HG03575 (cell line): ENCODE measurements at regions not wholly inside any gene's neighbourhood (a gene's known extent, or its start where the extent isn't known, plus 50 kb on each side); places are given as distances from the start of the nearest gene placed in this dataset.

Experiments used
- ATAC-seq: cut with Tn5 transposase; IDR thresholded peaks from one replicate; pipeline ENCODE4 v1.9.1; 2021; ENCODE audit not compliant: unreplicated experiment, insufficient number of reproducible peaks, low FRiP score; ENCODE audit errors: extremely low read depth

DNA sequence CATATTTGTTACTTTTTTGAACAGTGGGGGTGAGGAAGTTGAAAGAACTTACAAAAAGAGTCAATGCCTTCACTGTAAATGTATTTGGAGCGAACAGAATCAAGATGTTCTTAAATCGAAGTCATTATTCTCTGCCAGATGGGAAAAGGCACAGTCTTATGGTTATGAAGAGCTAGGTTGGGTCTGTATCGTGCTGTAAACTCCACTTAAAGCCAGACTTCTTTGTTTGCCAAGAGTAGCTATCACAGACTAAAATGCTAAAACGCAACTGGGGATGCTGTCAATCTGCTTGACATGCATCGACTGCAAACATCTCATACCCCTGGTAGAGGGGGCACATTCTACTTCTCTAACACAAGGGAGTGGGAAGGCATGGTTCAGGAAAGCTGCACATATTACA, 160.4 kb downstream of the DACT1 start:
- no peak for ATAC-seq

DNA sequence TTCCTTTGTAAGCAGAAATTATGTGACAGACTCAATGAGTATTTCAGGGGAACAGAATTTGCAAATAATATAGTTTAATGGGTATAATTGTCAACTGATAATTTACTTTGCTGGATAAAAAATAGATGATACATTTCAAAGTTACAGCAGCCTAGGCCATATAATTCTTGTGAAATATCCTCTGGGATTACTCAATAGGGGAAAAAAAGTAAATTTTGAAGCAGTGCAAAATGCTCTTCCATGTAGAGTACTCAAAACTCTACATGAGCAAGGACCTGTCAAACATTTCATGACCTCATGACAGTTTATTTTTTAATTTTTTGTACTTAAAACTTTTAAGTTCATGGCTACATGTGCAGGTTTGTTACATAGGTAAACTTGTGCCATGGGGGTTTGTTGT, 163.3 kb downstream of the DACT1 start:
- no peak for ATAC-seq

DNA sequence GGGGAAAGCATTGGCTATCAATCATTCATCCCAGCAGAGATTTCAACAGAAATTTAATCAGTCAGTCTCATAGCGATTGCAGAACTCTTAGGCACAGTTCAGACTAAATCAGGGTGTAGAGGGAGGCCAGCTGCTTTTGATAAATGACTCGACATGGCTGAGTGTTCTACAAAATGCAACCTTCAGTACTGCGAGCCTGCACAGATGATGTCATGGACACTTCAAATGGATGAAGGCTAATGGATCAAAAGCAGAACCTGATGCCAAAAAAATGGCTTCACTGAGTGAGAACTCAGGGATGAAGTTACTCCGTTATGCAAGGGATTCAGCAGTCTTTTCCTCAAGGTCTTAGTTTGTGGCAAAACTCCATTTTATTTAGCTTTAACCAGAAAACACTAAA, 167.3 kb downstream of the DACT1 start:
- ATAC-seq, result no peak

DNA sequence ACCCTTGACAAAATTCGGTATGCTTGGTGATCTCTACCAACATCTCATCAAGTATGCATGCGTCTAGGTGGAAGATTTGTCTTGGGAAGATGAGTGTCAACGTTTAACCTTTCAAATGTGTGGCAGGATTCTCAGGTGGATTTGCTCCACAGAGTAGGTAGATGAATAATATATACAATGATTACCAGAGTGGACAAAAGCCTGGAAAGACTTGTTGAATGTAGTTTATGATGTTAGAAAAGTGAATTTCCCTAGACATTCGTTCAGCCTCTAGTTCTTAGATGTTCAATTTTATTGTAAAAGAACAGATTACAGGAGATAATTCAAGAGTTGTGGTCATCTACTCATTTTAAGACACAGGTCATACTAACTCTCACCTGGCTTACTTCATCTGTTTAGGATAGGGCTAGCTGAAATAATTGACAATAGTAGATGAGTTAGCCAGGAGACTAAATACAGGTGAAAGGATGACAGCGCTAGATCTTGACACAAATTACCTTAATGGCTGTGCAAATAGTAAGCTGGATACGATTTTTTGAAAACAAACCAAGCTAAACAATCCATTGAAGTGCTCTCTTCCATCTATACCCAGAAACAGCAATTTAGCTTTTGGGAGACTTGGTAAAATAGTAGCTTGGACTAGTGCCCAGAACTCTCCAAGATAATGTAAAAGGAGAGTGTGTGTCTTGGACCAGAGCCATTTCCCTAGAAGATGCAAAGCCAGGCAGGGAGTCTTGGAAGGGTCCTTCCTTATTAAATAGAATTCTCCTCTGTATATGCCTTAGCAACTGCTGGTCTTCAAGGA, 168.0 kb downstream of the DACT1 start:
- ATAC-seq, result no peak

DNA sequence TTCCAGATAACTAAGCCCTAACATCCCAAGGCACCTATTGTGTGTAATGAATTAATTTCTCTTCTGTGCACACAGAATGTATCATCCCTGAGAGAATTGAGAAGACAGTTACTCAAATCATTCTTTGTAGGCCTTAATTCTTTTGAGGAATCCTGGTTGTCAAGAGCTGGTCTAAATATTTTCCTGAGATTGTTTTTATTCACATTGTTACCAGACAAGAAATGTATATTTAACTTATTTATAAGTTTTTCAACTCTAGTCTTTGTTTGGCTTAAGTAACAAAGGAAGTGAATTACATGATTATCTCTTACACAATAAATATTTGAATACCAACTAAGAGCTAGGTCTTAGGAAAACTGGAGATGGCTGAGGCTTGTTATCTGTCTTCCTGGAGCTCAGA, 169.4 kb downstream of the DACT1 start:
- no peak for ATAC-seq

DNA sequence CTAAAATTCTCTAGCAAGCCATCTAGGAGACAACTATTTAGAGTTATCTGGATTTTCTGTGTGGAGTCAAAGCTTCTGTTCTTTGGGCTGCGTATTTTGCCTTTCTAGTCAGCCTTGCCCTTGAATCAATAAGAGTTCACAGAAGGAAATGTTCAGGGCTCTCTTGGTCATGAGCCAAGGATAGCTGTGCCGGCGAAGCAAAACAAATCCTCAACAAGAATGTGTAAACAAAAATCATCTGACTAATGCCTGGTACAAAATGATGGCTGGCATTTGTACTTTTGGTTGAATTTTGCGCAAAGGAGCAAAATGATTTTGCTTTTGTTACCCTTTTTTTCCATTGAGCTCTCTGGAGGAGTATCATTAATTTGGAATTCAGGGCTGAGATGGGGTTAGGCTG, 171.1 kb downstream of the DACT1 start:
- no peak for ATAC-seq

DNA sequence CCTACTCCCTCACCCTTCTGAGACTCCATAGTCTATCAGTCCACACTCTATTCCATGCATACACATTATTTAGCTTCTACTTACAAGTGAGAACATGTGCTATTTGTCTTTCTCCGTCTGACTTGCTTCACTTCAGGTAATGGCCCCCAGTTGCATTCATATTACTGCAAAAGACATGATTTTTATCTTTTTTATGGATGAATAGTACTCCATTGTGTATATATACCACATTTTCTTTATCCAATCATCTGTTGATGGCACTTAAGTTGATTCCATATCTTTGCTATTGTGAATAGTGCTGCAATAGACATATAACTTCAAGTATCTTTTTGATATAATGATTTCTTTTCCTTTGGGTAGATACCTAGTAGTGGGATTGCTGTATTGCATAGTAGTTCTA, 171.8 kb downstream of the DACT1 start:
- no peak for ATAC-seq

DNA sequence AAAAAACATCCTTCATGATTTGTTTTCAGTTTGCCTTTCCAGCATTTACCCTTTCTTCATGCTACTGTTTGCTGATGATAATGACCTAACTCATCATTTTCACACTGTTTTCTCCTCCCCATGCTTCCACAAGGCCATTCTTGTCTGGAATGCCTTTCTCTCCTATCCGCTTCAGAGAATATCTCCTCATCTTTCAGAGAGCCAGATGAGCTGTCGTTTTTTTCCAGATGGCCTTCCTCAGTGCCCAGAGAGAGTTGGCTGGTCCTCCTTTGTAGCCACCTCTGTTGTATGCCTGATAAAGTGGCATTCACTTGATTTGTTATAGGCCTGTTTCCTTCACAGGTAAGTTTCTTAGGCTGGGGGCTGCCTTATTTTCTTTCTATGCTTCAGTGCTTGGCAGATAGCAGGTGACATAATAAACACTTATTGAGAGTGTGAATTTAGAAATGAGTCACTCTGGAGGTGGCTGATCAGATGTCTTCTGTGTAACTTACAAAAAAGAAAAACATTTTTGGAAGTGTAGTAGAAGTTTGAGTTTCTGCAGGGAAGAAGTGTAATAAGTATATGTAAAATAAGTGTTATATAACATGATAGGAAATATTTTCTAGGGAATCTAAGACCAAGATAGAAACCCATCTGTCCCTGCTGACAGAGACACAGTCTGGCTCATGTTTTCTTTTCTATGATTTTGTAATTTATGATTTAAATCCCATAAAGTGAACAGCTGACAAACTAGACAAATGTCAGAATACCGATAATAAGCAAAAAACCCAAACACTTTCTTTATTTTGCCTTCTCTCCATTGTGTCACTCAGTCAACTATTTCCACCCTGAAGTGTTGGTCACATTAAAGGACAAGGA, 174.5 kb downstream of the DACT1 start:
- ATAC-seq, result no peak

DNA sequence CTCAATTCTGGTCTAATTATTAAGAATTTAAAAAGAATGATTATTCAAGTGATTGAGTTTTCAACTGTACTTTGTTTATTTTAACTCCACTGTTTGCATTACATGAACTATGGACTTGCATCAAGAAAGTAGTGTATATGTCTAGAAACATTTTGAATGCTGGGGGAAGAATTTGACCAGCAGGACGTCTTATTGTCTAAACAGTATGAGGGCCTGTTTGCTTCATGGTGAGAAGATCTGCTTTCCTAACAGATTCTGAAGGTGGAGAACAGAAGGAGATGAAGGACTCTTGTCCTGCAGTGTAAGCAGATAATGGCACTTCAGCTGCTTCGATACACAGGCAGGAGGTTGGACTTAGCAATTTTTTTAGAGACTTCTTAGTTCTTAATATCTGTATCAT, 176.0 kb downstream of the DACT1 start:
- ATAC-seq, result no peak

DNA sequence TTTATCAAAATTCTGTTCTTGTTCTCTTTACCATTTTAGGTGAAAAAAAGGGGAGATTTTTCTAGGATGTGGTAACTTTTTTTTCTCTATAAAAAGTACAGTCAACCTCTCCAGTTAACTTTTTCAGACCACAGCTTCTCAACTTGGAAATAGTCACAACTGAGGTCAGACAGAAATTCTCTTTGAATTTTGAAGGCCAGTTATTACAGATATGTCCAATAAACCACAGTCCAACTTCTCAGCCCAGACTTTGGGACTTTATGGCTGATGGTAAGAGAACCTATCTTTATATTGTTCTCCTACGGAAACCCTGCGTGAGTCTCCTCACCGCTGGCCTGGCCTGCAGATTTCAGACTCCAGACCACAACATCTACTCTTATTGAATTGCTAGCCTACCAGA, 176.7 kb downstream of the DACT1 start:
- no peak for ATAC-seq

DNA sequence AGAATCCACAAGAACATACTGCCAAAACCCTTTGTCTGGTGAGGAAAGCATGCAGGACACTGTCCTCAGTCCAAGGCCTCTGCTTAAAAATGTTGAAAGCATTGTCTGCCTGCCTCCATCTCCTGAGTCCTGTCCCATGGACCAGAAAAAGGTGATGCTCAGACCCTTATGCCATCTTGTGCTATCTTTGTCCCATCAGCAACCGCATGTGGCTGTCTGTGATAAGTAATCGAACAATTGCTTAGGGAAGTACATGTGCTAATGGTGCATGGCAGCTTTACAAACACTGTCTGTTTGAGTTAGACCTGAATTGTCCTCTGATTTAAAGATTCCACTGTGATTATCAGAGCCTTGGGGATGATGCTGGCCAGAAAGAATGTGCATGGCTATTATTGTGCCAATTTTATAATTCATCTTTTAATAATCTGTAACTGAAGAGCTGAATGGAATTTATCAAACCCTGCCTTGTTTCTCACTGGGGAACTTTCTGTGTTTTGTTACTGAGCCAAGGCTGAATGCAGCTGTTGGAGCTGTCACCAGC, 177.5 kb downstream of the DACT1 start:
- ATAC-seq, result no peak

DNA sequence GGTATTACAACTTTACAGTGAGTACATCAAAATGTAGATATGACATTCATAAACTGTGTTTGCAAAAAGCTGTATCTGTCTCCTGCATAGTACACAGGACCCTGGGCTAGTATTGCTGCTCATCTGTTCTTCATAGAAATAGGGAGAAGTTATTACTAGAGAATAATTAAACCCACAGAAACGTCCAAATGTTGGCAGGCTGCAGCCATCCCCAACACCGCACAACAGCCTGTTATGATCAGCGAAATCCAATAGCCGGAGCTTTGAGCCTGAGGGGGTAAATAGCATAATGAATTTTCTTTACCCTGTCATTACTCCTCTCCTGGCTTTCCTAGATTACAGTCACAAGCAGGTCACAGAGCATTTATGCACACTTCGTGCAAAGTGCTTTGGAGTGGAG, 178.0 kb downstream of the DACT1 start:
- ATAC-seq, result no peak

DNA sequence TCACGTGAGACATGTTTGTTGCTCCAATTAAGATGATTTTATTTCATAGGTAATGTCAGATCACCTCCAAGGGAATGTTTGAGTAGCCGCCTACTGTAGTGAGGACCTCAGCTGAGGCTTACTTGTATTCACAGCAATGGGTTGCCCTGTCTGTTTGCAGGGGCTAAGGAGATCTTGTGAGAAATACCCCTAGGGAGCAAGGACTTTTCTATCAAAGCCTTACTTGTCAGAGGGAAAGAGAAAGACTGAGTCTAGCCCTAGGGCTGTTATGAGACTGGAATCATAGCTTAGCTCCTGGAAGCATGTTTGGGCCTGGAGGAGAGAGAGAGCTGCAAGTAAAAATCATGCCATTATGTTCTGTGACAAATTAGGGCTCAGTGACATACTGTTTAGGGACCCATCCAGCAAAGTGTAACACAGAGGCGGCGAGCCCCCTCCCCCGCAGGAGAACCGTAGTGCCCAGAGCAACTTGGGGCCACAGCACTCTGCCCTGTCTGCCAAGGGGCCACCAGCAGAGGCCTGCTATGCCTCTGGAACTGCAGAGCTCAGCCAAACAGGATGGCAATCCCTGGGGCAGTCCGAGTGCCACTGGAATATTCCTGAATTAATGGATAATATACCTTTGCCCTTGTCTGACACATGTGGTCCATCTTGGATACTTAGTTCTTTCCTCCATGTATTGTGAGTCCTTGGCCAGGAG, 178.8 kb downstream of the DACT1 start:
- ATAC-seq, result no peak

DNA sequence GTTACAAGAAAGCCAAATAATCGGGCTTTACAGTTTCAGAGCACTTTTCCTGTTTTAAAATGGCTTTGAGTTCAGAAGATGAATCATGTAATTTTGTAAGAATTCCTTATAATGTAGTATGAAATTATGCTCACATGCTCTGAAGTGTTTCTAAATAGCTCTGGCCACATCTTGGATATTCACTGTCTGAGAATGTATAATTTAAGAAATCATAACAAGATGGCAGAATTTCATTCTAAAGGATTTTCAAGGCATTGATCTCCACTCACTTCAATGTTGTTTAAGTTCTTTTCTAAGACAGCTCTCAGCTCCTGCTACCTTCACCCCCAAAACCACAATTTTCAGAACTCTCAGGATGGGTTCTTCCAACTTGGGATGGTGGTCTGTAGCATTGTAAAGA, 180.1 kb downstream of the DACT1 start:
- no peak for ATAC-seq

DNA sequence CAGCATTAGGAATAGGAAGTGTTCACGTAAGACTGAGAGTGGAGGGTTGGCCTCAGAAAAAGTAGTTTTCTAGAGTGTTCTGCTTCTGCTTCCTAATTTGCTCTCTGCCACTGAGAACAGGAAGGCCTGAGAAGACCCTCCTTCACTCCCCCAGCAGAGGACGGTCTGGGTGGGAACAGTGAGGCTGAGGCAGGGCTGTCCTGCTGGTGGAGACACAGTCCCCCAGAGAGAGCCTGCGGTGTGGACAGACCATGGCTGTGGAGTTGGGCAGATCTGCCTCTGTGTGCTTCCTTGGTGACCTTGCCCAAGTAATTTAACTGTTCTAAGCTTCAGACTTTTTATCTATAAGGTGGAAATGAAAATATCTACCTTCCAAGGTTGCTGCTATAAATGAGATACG, 182.3 kb downstream of the DACT1 start:
- no peak for ATAC-seq

DNA sequence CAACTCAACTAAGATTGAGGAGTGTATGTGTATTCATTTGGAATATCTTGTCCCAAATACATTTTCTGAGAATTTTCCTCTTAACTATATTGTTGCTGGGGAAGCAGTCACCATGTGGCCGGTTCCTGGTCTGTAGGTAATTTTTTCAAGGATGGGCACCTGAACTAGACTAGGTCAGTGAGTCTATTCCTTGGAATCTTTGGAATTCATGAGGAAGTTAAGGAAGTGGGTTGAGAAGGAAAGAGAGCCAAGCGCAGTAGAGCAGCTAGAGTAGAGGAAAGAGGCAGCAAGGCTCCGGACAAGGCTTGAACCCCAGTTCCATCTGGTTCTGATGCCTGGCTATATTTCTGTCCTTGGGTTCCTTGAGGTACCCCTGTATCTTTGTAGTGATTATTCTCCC, 183.7 kb downstream of the DACT1 start:
- ATAC-seq, result no peak

DNA sequence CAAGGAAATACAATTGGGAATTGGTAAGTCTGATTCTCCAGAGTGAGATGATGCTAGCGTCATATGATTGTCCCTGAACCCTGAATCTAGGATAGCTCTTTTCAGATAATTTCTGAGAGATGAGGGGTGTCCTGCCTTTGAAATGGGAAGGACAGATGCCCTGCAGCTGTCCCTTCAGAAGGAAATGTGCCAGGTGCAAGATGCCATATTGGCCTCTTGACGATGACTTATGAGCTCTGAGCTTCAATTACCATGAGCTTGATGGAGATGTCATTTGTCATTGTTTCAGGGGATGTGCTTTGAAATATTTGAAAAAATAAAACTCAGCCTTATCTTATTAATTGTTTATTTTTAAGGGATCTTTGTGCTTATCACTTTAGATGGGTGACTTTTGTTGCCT, 185.1 kb downstream of the DACT1 start:
- no peak for ATAC-seq

DNA sequence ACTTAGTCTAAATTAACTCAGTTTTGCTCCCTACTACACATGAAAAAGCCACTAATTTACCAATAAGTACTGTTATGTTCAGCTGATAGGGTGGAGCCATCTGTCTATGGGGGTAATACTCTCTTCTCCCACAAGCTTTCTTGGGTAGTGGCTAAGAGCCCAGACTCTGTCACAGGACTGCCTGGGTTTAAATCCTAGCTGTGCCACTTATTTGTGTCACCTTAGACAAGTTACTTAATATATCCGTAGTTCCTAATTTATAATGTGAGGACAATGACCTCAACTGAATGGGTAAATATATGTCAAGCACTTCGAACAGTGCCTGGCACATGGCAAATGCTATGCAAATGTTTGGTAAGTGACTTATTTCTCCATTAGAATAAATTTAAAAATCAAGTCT, 185.6 kb downstream of the DACT1 start:
- no peak for ATAC-seq

DNA sequence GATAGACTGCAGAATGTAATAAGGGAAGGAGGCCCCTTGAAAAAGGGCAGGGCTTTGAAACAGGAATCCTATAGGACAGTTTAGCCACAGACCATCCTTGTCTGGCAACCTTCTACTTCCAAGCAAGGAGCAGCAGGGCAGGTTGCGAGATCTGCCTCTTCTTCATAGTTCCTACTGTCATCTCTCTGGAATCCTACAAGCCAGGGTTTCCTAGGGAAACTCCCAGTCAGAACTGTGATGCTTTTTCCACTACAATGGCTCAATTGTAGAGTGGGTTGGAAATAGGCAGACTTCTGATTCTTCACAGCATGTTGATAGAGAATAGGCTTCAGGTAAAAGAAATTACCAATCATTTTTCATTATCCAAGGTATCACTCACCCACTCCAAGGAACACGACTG, 186.3 kb downstream of the DACT1 start:
- no peak for ATAC-seq

DNA sequence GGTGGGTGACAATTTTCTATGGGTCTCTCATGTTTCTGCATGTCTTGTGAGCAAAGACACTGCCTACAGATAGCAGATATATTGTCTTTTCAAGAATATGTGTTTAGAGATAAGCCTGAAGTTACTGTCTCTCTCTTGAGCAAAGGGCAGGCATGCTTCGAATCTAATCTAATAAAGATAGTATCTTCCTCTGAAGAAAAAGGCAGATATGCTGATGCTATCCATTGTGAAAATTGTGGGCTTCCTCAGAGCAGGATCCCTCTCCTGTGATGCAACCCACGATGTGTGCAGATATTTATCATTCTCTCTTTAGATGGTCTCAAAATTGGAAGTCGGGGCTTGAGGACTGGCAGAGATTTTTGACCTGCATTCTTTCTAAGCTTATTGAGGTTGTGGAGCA, 187.0 kb downstream of the DACT1 start:
- no peak for ATAC-seq
